ENCODE measurements at regions not wholly inside any gene's neighbourhood (a gene's known extent, or its start where the extent isn't known, plus 50 kb on each side); places are given as distances from the start of the nearest gene placed in this dataset.

- BruUV-seq (replicated peaks), result no TSS peak
- POLR2A ChIA-PET (ENCODE audit: low non-redundant PET), result no interaction called here
- peaks cover 10% of the 10 kb centered on the region for H3K4me1 ChIP-seq (ENCODE audit: insufficient read depth, low read length, poor library complexity, severe bottlenecking)
- DNase-seq (ENCODE audit: low spot score), result no peak
- H3K4me3 ChIP-seq (ENCODE audit: low read depth, low read length, poor library complexity, severe bottlenecking), result no peak overlapping the region
- no peaks in the 10 kb centered on the region for H3K27me3 ChIP-seq (replicated peaks; ENCODE audit: insufficient read depth, low read depth, low read length, poor library complexity)
- TF ChIP-seq EZH2 (IDR thresholded peaks at IDR 0.05; ENCODE audit: borderline replicate concordance, low read depth, low read length, poor library complexity, severe bottlenecking), result no peak
- no peak for TF ChIP-seq CTCF (conservative IDR thresholded peaks at IDR 0.05; ENCODE audit: low read depth, low read length)
- H3K9me3 ChIP-seq (ENCODE audit: low read depth, low read length, poor library complexity, severe bottlenecking), result no peaks in the 10 kb centered on the region
- no peak overlapping the region for H3K27ac ChIP-seq (ENCODE audit: low read depth, low read length, poor library complexity, severe bottlenecking)
- intact Hi-C loops (cut with micrococcal nuclease; ENCODE audit: unreplicated experiment), result no loop called here
- CTCF ChIA-PET, result no interaction called here
- no peaks in the 10 kb centered on the region for H3K36me3 ChIP-seq (ENCODE audit: insufficient read depth, low read length, poor library complexity, severe bottlenecking)
These were observed 164.7 kb downstream of the GNAT3 start for GRCh38 chr7:80347173-80347572.

GRCh38 chr7:80346704-80347103, 165.2 kb downstream of the GNAT3 start:
- BruUV-seq (replicated peaks), result no TSS peak
- H3K36me3 ChIP-seq (ENCODE audit: insufficient read depth, low read length, poor library complexity, severe bottlenecking), result no peaks in the 10 kb centered on the region
- TF ChIP-seq EZH2 (IDR thresholded peaks at IDR 0.05; ENCODE audit: borderline replicate concordance, low read depth, low read length, poor library complexity, severe bottlenecking) (no peak), CTCF (conservative IDR thresholded peaks at IDR 0.05; ENCODE audit: low read depth, low read length) (no peak)
- no peaks in the 10 kb centered on the region for H3K27me3 ChIP-seq (replicated peaks; ENCODE audit: insufficient read depth, low read depth, low read length, poor library complexity)
- no peaks in the 10 kb centered on the region for H3K9me3 ChIP-seq (ENCODE audit: low read depth, low read length, poor library complexity, severe bottlenecking)
- peaks cover 10% of the 10 kb centered on the region for H3K4me1 ChIP-seq (ENCODE audit: insufficient read depth, low read length, poor library complexity, severe bottlenecking)
- POLR2A ChIA-PET (ENCODE audit: low non-redundant PET), result no interaction called here
- CTCF ChIA-PET, result no interaction called here
- intact Hi-C loops (cut with micrococcal nuclease; ENCODE audit: unreplicated experiment), result no loop called here
- H3K4me3 ChIP-seq (ENCODE audit: low read depth, low read length, poor library complexity, severe bottlenecking), result no peak overlapping the region
- DNase-seq (ENCODE audit: low spot score), result no peak
- no peak overlapping the region for H3K27ac ChIP-seq (ENCODE audit: low read depth, low read length, poor library complexity, severe bottlenecking)

GRCh38 chr7:80335511-80336231, 176.2 kb downstream of the GNAT3 start:
- no peaks in the 10 kb centered on the region for H3K36me3 ChIP-seq (ENCODE audit: insufficient read depth, low read length, poor library complexity, severe bottlenecking)
- H3K27me3 ChIP-seq (replicated peaks; ENCODE audit: insufficient read depth, low read depth, low read length, poor library complexity), result no peaks in the 10 kb centered on the region
- H3K9me3 ChIP-seq (ENCODE audit: low read depth, low read length, poor library complexity, severe bottlenecking), result no peaks in the 10 kb centered on the region
- CTCF ChIA-PET, result no interaction called here
- H3K27ac ChIP-seq (ENCODE audit: low read depth, low read length, poor library complexity, severe bottlenecking), result no peak overlapping the region
- TF ChIP-seq EZH2 (IDR thresholded peaks at IDR 0.05; ENCODE audit: borderline replicate concordance, low read depth, low read length, poor library complexity, severe bottlenecking), result no peak
- TF ChIP-seq CTCF (conservative IDR thresholded peaks at IDR 0.05; ENCODE audit: low read depth, low read length), result no peak
- POLR2A ChIA-PET (ENCODE audit: low non-redundant PET), result no interaction called here
- intact Hi-C loops (cut with micrococcal nuclease; ENCODE audit: unreplicated experiment), result no loop called here
- BruUV-seq (replicated peaks), result no TSS peak
- no peak for DNase-seq (ENCODE audit: low spot score)
- no peak overlapping the region for H3K4me3 ChIP-seq (ENCODE audit: low read depth, low read length, poor library complexity, severe bottlenecking)
- no peaks in the 10 kb centered on the region for H3K4me1 ChIP-seq (ENCODE audit: insufficient read depth, low read length, poor library complexity, severe bottlenecking)

Data from A673 (cell line).